H9 (cell line): ENCODE measurements at regions not wholly inside any gene's neighbourhood (a gene's known extent, or its start where the extent isn't known, plus 50 kb on each side); places are given as distances from the start of the nearest gene placed in this dataset.

Experiments used
- DNase-seq: peaks from one replicate; pipeline ENCODE4 v3.0.0-alpha.2; 2017
- H2AFZ ChIP-seq: one replicate; pipeline ENCODE4 v1.6.1; 2013; ENCODE audit warnings: mild to moderate bottlenecking, low read length, control low read depth, moderate library complexity
- H2AK5ac ChIP-seq: 2 replicates; pipeline ENCODE4 v1.6.1; 2013; ENCODE audit warnings: low read length, control low read depth, mixed read lengths; ENCODE audit not compliant: insufficient read length
- H2BK120ac ChIP-seq: one replicate; pipeline ENCODE4 v1.6.1; 2013; ENCODE audit warnings: low read depth, mild to moderate bottlenecking, low read length, control low read depth, inconsistent platforms; ENCODE audit not compliant: poor library complexity, severe bottlenecking
- H2BK12ac ChIP-seq: 2 replicates; pipeline ENCODE4 v1.6.1; 2013; ENCODE audit warnings: low read length, control low read depth, mixed read lengths, low read depth; ENCODE audit not compliant: insufficient read length
- H2BK15ac ChIP-seq: 2 replicates; pipeline ENCODE4 v1.6.1; 2013; ENCODE audit warnings: low read depth, low read length, control low read depth
- H2BK20ac ChIP-seq: one replicate; pipeline ENCODE4 v1.6.1; 2013; ENCODE audit warnings: low read depth, mild to moderate bottlenecking, low read length, control low read depth, inconsistent platforms; ENCODE audit not compliant: poor library complexity, severe bottlenecking
- H2BK5ac ChIP-seq: 2 replicates; pipeline ENCODE4 v1.6.1; 2013; ENCODE audit warnings: low read length, control low read depth, mixed read lengths; ENCODE audit not compliant: insufficient read length
- H3K14ac ChIP-seq: 2 replicates; pipeline ENCODE4 v1.6.1; 2013; ENCODE audit warnings: low read length, control low read depth; ENCODE audit not compliant: insufficient read depth
- H3K18ac ChIP-seq: 2 replicates; pipeline ENCODE4 v1.6.1; 2013; ENCODE audit warnings: low read depth, mild to moderate bottlenecking, mixed read lengths, low read length, control low read depth; ENCODE audit not compliant: insufficient read length
- H3K23ac ChIP-seq: 2 replicates; pipeline ENCODE4 v1.6.1; 2013; ENCODE audit warnings: low read length, control low read depth, mixed read lengths, low read depth; ENCODE audit not compliant: insufficient read length
- H3K23me2 ChIP-seq: 2 replicates; pipeline ENCODE4 v1.6.1; 2013; ENCODE audit warnings: low read depth, mild to moderate bottlenecking, mixed read lengths, low read length, control low read depth; ENCODE audit not compliant: insufficient read length, poor library complexity, severe bottlenecking
- H3K27ac ChIP-seq: 2 replicates; pipeline ENCODE4 v1.5.1; 2013; ENCODE audit warnings: low read length, control low read depth, mixed read lengths, low read depth; ENCODE audit not compliant: insufficient read length
- H3K27me3 ChIP-seq: 2 replicates; pipeline ENCODE4 v1.6.1; 2013; ENCODE audit warnings: low read length, control low read depth, inconsistent platforms; ENCODE audit not compliant: insufficient read depth
- H3K4ac ChIP-seq: 2 replicates; pipeline ENCODE4 v1.6.1; 2013; ENCODE audit warnings: low read depth, mild to moderate bottlenecking, control low read depth, inconsistent platforms, low read length, moderate library complexity
- H3K4me1 ChIP-seq: 2 replicates; pipeline ENCODE4 v1.6.1; 2013; ENCODE audit warnings: low read length, control low read depth, inconsistent platforms; ENCODE audit not compliant: insufficient read depth
- H3K4me2 ChIP-seq: 2 replicates; pipeline ENCODE4 v1.6.1; 2013; ENCODE audit warnings: low read length, control low read depth, mixed read lengths; ENCODE audit not compliant: insufficient read length, insufficient read depth
- H3K56ac ChIP-seq: 2 replicates; pipeline ENCODE4 v1.6.1; 2013; ENCODE audit warnings: low read depth, mild to moderate bottlenecking, mixed read lengths, low read length, control low read depth; ENCODE audit not compliant: insufficient read length
- H3K79me1 ChIP-seq: 2 replicates; pipeline ENCODE4 v1.6.1; 2013; ENCODE audit warnings: low read depth, mild to moderate bottlenecking, moderate library complexity, low read length, control low read depth, inconsistent platforms; ENCODE audit not compliant: insufficient read depth, poor library complexity, severe bottlenecking
- H3K79me2 ChIP-seq: 2 replicates; pipeline ENCODE4 v1.6.1; 2013; ENCODE audit warnings: low read length, control low read depth, inconsistent platforms; ENCODE audit not compliant: insufficient read depth
- H3K9ac ChIP-seq: 2 replicates; pipeline ENCODE4 v1.6.1; 2013; ENCODE audit warnings: low read length, control low read depth, mixed read lengths; ENCODE audit not compliant: insufficient read length; ENCODE audit errors: extremely low read depth
- H3K9me3 ChIP-seq: one replicate; pipeline ENCODE4 v1.6.1; 2013; ENCODE audit warnings: low read depth, low read length, inconsistent platforms; ENCODE audit not compliant: control insufficient read depth
- H3T11ph ChIP-seq: one replicate; pipeline ENCODE4 v1.6.1; 2013; ENCODE audit warnings: mild to moderate bottlenecking, low read length, control low read depth, inconsistent platforms
- H4K20me1 ChIP-seq: one replicate; pipeline ENCODE4 v1.6.1; 2013; ENCODE audit not compliant: control insufficient read depth, insufficient read length, insufficient read depth
- H4K5ac ChIP-seq: 2 replicates; pipeline ENCODE4 v1.6.1; 2013; ENCODE audit warnings: low read depth, mild to moderate bottlenecking, mixed read lengths, low read length, control low read depth; ENCODE audit not compliant: insufficient read length
- H4K8ac ChIP-seq: replicated peaks from 2 replicates; pipeline ENCODE4 v1.6.1; 2013; ENCODE audit warnings: low read length, control low read depth, mixed read lengths, low read depth; ENCODE audit not compliant: insufficient read length
- H4K91ac ChIP-seq: 2 replicates; pipeline ENCODE4 v1.6.1; 2013; ENCODE audit warnings: low read depth, mild to moderate bottlenecking, moderate library complexity, mixed read lengths, low read length, control low read depth; ENCODE audit not compliant: insufficient read length
- H3K27ac Mint-ChIP-seq, 3 experiments: 2 replicates in 2 of 3; 3 replicates in 1 of 3; pipeline ENCODE4 v1.8.0; 2020 to 2021; ENCODE audit warnings: mixed read lengths in 3 of 3, mild to moderate bottlenecking in 1 of 3, moderate library complexity in 1 of 3
- H3K27me3 Mint-ChIP-seq: 2 replicates; pipeline ENCODE4 v1.8.0; 2021; ENCODE audit warnings: low read depth, mild to moderate bottlenecking, moderate library complexity, mixed read lengths
- H3K36me3 Mint-ChIP-seq, 3 experiments: 2 replicates in 2 of 3; 3 replicates in 1 of 3; pipeline ENCODE4 v1.8.0; 2020 to 2021; ENCODE audit warnings: low read depth in 3 of 3, mixed read lengths in 3 of 3; ENCODE audit not compliant: insufficient read depth in 1 of 3
- H3K4me1 Mint-ChIP-seq, 2 experiments: 2 replicates each; pipeline ENCODE4 v1.8.0; 2020; ENCODE audit warnings: mixed read lengths in 2 of 2
- H3K4me3 Mint-ChIP-seq, 2 experiments: 2 replicates in 1 of 2; 3 replicates in 1 of 2; pipeline ENCODE4 v1.8.0; 2020 to 2021; ENCODE audit warnings: mild to moderate bottlenecking in 2 of 2, mixed read lengths in 2 of 2, moderate library complexity in 1 of 2
- H3K9me3 Mint-ChIP-seq, 2 experiments: 2 replicates in 1 of 2; 3 replicates in 1 of 2; pipeline ENCODE4 v1.8.0; 2020; ENCODE audit warnings: mild to moderate bottlenecking in 2 of 2, mixed read lengths in 2 of 2, moderate library complexity in 1 of 2
- WGBS: extraction: QIAGEN DNeasy Blood & Tissue Kit; methylation state at CpG from one replicate; pipeline ENCODE4 v1.1.7; 2013; ENCODE audit warnings: missing lambda C conversion rate, low lambda C conversion rate, mixed read lengths; ENCODE audit not compliant: insufficient read length; ENCODE audit errors: extremely low coverage; 5-methylcytosine and 5-hydroxymethylcytosine counted together
- TF ChIP-seq, protein P1 (sequence below): fragments of 200-600 bp; sonication (generic); conservative IDR thresholded peaks from 3 replicates; pipeline ENCODE4 v1.8.0; 2021; ENCODE audit warnings: antibody characterized with exemption, mild to moderate bottlenecking

DNA sequence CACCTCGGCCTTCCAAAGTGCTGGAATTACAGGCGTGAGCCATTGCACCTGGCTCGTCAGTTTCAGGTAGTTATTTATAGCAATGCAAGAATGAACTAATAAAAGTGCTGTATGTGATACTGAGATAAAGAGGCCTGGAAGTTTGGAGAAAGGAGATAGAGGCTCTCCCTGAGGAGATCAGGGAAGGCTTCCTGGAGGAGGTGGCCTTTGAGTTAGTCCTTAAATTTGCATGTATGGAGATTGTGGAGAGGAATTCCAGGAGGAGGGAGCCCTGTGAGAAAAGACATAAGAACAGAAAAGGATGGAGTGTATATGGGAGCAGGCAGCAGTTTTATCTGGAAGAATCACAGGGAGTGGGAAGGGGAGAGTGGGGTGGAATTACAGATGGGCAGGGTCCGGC lies 276.6 kb upstream of the EEF2KMT start:
- Mint-ChIP-seq H3K27me3 (peaks cover 9% of the 10 kb centered on the region), H3K4me1 (peaks cover 19 to 22% of the 10 kb centered on the region in 2 experiments), H3K36me3 (no peaks in the 10 kb centered on the region; a peak in 1 of 7 replicates), H3K9me3 (no peaks in the 10 kb centered on the region), H3K4me3 (no peak overlapping the region), H3K27ac (no peak overlapping the region)
- no peak overlapping the region for H3K9ac ChIP-seq
- H3K9me3 ChIP-seq = no peaks in the 10 kb centered on the region
- H4K8ac ChIP-seq = no peak overlapping the region
- no peaks in the 10 kb centered on the region; the same call in 1 of the 2 replicates for H3K4me1 ChIP-seq
- no peak overlapping the region for H2BK15ac ChIP-seq
- no peak overlapping the region for H3K56ac ChIP-seq
- H3K27ac ChIP-seq = no peak overlapping the region
- no peak overlapping the region for H4K91ac ChIP-seq
- TF ChIP-seq, protein P1, sequence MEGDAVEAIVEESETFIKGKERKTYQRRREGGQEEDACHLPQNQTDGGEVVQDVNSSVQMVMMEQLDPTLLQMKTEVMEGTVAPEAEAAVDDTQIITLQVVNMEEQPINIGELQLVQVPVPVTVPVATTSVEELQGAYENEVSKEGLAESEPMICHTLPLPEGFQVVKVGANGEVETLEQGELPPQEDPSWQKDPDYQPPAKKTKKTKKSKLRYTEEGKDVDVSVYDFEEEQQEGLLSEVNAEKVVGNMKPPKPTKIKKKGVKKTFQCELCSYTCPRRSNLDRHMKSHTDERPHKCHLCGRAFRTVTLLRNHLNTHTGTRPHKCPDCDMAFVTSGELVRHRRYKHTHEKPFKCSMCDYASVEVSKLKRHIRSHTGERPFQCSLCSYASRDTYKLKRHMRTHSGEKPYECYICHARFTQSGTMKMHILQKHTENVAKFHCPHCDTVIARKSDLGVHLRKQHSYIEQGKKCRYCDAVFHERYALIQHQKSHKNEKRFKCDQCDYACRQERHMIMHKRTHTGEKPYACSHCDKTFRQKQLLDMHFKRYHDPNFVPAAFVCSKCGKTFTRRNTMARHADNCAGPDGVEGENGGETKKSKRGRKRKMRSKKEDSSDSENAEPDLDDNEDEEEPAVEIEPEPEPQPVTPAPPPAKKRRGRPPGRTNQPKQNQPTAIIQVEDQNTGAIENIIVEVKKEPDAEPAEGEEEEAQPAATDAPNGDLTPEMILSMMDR = no peak
- H2BK12ac ChIP-seq = no peak overlapping the region
- no CpG with 5 or more reads among the region's 4 CpGs for whole genome bisulfite sequencing
- H2BK5ac ChIP-seq = no peak overlapping the region
- H3K79me1 ChIP-seq = no peaks in the 10 kb centered on the region
- no peaks in the 10 kb centered on the region for H3K27me3 ChIP-seq
- H3K18ac ChIP-seq = no peak overlapping the region
- H2AFZ ChIP-seq = no peak overlapping the region
- no peak overlapping the region for H3T11ph ChIP-seq
- no peaks in the 10 kb centered on the region for H3K23me2 ChIP-seq
- no peak for DNase-seq
- no peak overlapping the region for H2BK120ac ChIP-seq
- no peak overlapping the region for H3K4me2 ChIP-seq
- no peak overlapping the region for H2AK5ac ChIP-seq
- no peak overlapping the region for H4K5ac ChIP-seq
- no peak overlapping the region for H3K14ac ChIP-seq
- no peak overlapping the region for H3K23ac ChIP-seq
- H2BK20ac ChIP-seq = no peak overlapping the region
- no peaks in the 10 kb centered on the region for H3K79me2 ChIP-seq
- no peak overlapping the region for H3K4ac ChIP-seq
- H4K20me1 ChIP-seq = no peaks in the 10 kb centered on the region
